ENCODE measurements at regions not wholly inside any gene's neighbourhood (a gene's known extent, or its start where the extent isn't known, plus 50 kb on each side); places are given as distances from the start of the nearest gene placed in this dataset.

DNA sequence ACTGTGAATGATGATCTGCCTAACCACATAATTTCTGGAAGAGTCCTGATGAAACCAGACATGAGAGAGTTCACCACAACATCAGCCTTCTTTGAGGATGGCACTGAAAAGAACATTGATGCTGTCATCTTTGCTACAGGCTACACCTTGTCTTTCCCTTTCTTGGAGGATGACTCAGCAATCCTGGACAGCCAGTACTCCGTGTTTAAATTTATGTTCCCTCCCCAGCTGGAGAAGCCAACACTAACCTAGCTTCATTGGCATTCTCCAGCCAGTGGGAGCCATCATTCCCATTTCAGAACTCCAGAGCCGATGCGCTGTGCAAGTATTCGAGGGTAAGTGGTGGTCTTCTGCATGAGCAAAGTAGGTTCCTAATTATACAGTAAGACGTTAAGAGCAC is 164.1 kb upstream of the POGK start:
- POLR2A ChIA-PET, result no interaction called here
- TF ChIP-seq MAFK (conservative IDR thresholded peaks at IDR 0.05 in 1 of 2, IDR thresholded peaks at IDR 0.05 in 1 of 2; ENCODE audit: low read length in 2 of 2) (peak; percentile 29 to 54; a peak in 2 of 4 replicates), MAFF (IDR thresholded peaks at IDR 0.05; ENCODE audit: low read depth, low read length) (0 out of 2 replicates have a peak, but pooled peaks have one; percentile 34), CREM (IDR thresholded peaks at IDR 0.05) (no peak), CREM (CRISPR knock-in tag; IDR thresholded peaks at IDR 0.05) (no peak), NFE2L2 (IDR thresholded peaks at IDR 0.05; ENCODE audit: low read length) (peak; percentile 84)
- FAIRE-seq (no peak), ATAC-seq (no peak), DNase-seq (ENCODE audit: low spot score) (no peak)
- no peaks in the 10 kb centered on the region for H3K36me3 ChIP-seq (replicated peaks in 1 of 2; ENCODE audit: control insufficient read depth in 1 of 2, insufficient read depth in 2 of 2, low read length in 2 of 2)
- no peaks in the 10 kb centered on the region for H3K9me3 ChIP-seq (ENCODE audit: low read length)
- H4K20me1 ChIP-seq (ENCODE audit: insufficient read depth, low read length), result no peaks in the 10 kb centered on the region
- no peak overlapping the region for H3K4me2 ChIP-seq (ENCODE audit: low read depth, low read length)
- in situ Hi-C loops (cut with HindIII; ENCODE audit: extremely low pct_ligation_motif_present, low pct_unique_long_range_greater_than_20kb) (no loop called here), intact Hi-C loops (cut with micrococcal nuclease; ENCODE audit: unreplicated experiment) (no loop called here)
- H3K27ac ChIP-seq (ENCODE audit: extremely low read length, insufficient read depth, low read length), result no peak overlapping the region
- H3K79me2 ChIP-seq (ENCODE audit: insufficient read depth, low read length), result no peaks in the 10 kb centered on the region
- H2AFZ ChIP-seq (ENCODE audit: low read length), result no peak overlapping the region
- no peaks in the 10 kb centered on the region for H3K27me3 ChIP-seq (ENCODE audit: control insufficient read depth in 1 of 2, insufficient read depth in 2 of 2, low read length in 2 of 2)
- CTCF ChIA-PET (ENCODE audit: low intra/inter-chr PET ratio, low total read pairs), result no interaction called here
- no peak overlapping the region for H3K9ac ChIP-seq (ENCODE audit: insufficient read depth, low read depth, low read length)
- H3K4me3 ChIP-seq (replicated peaks in 1 of 3; ENCODE audit: insufficient read depth in 1 of 3, low read depth in 2 of 3, low read length in 3 of 3), result no peak overlapping the region
- BruUV-seq (replicated peaks), result no TSS peak
- H3K4me1 ChIP-seq (ENCODE audit: insufficient read depth, low read length), result no peaks in the 10 kb centered on the region
- 12% methylated on average over 5 of the region's 5 CpGs for WGBS (ENCODE audit: low lambda C conversion rate)

- H4K20me1 ChIP-seq (ENCODE audit: insufficient read depth, low read length), result no peaks in the 10 kb centered on the region
- H3K4me2 ChIP-seq (ENCODE audit: low read depth, low read length), result no peak overlapping the region
- CTCF ChIA-PET (ENCODE audit: low intra/inter-chr PET ratio, low total read pairs), result no interaction called here
- in situ Hi-C loops (cut with HindIII; ENCODE audit: extremely low pct_ligation_motif_present, low pct_unique_long_range_greater_than_20kb), result no loop called here
- H3K9ac ChIP-seq (ENCODE audit: insufficient read depth, low read depth, low read length), result no peak overlapping the region
- ATAC-seq (no peak), FAIRE-seq (no peak), DNase-seq (ENCODE audit: low spot score) (no peak)
- no peak overlapping the region for H2AFZ ChIP-seq (ENCODE audit: low read length)
- H3K36me3 ChIP-seq (replicated peaks in 1 of 2; ENCODE audit: control insufficient read depth in 1 of 2, insufficient read depth in 2 of 2, low read length in 2 of 2), result no peaks in the 10 kb centered on the region
- H3K27ac ChIP-seq (ENCODE audit: extremely low read length, insufficient read depth, low read length), result no peak overlapping the region
- BruUV-seq (replicated peaks), result no TSS peak
- H3K9me3 ChIP-seq (ENCODE audit: low read length), result no peaks in the 10 kb centered on the region
- H3K79me2 ChIP-seq (ENCODE audit: insufficient read depth, low read length), result no peaks in the 10 kb centered on the region
- no peaks in the 10 kb centered on the region for H3K4me1 ChIP-seq (ENCODE audit: insufficient read depth, low read length)
- intact Hi-C loops (cut with micrococcal nuclease; ENCODE audit: unreplicated experiment), result no loop called here
- POLR2A ChIA-PET, result no interaction called here
- no peaks in the 10 kb centered on the region for H3K27me3 ChIP-seq (ENCODE audit: control insufficient read depth in 1 of 2, insufficient read depth in 2 of 2, low read length in 2 of 2)
- H3K4me3 ChIP-seq (replicated peaks in 1 of 3; ENCODE audit: insufficient read depth in 1 of 3, low read depth in 2 of 3, low read length in 3 of 3), result no peak overlapping the region
- TF ChIP-seq FOXP1 (IDR thresholded peaks at IDR 0.05), result no peak
- no peak for TF ChIP-seq FOXP1 (CRISPR knock-in tag; IDR thresholded peaks at IDR 0.05)
- TF ChIP-seq ZNF598 (CRISPR knock-in tag; IDR thresholded peaks at IDR 0.05; ENCODE audit: borderline replicate concordance), result no peak
- TF ChIP-seq, protein P1, sequence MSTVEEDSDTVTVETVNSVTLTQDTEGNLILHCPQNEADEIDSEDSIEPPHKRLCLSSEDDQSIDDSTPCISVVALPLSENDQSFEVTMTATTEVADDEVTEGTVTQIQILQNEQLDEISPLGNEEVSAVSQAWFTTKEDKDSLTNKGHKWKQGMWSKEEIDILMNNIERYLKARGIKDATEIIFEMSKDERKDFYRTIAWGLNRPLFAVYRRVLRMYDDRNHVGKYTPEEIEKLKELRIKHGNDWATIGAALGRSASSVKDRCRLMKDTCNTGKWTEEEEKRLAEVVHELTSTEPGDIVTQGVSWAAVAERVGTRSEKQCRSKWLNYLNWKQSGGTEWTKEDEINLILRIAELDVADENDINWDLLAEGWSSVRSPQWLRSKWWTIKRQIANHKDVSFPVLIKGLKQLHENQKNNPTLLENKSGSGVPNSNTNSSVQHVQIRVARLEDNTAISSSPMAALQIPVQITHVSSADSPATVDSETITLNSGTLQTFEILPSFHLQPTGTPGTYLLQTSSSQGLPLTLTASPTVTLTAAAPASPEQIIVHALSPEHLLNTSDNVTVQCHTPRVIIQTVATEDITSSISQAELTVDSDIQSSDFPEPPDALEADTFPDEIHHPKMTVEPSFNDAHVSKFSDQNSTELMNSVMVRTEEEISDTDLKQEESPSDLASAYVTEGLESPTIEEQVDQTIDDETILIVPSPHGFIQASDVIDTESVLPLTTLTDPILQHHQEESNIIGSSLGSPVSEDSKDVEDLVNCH (CRISPR knock-in tag; IDR thresholded peaks at IDR 0.05), result no peak
- no peak for TF ChIP-seq RXRA (CRISPR knock-in tag; IDR thresholded peaks at IDR 0.05)
- no peak for TF ChIP-seq ZNF232 (CRISPR knock-in tag; IDR thresholded peaks at IDR 0.05; ENCODE audit: borderline replicate concordance)
- no peak for TF ChIP-seq ZNF432 (CRISPR knock-in tag; IDR thresholded peaks at IDR 0.05; ENCODE audit: borderline replicate concordance)
- no peak for TF ChIP-seq XBP1 (CRISPR knock-in tag; IDR thresholded peaks at IDR 0.05)
- TF ChIP-seq, protein P2, sequence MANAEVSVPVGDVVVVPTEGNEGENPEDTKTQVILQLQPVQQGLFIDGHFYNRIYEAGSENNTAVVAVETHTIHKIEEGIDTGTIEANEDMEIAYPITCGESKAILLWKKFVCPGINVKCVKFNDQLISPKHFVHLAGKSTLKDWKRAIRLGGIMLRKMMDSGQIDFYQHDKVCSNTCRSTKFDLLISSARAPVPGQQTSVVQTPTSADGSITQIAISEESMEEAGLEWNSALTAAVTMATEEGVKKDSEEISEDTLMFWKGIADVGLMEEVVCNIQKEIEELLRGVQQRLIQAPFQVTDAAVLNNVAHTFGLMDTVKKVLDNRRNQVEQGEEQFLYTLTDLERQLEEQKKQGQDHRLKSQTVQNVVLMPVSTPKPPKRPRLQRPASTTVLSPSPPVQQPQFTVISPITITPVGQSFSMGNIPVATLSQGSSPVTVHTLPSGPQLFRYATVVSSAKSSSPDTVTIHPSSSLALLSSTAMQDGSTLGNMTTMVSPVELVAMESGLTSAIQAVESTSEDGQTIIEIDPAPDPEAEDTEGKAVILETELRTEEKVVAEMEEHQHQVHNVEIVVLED (CRISPR knock-in tag; IDR thresholded peaks at IDR 0.05; ENCODE audit: borderline replicate concordance), result no peak
- TF ChIP-seq ZNF850 (CRISPR knock-in tag; conservative IDR thresholded peaks at IDR 0.05), result no peak
- no peak for TF ChIP-seq IRX3 (CRISPR knock-in tag; IDR thresholded peaks at IDR 0.05; ENCODE audit: borderline replicate concordance, low read depth)
- TF ChIP-seq MATR3 (CRISPR knock-in tag; IDR thresholded peaks at IDR 0.05), result no peak
- TF ChIP-seq POLR2G (IDR thresholded peaks at IDR 0.05; ENCODE audit: low read depth, low read length), result no peak
- TF ChIP-seq REL (CRISPR knock-in tag; conservative IDR thresholded peaks at IDR 0.05), result no peak
These were observed 162.3 kb upstream of the POGK start for GRCh38 chr1:166676981-166677380.

All from HepG2 (cell line).